AG09309 (cell line): ENCODE measurements at regions not wholly inside any gene's neighbourhood (a gene's known extent, or its start where the extent isn't known, plus 50 kb on each side); places are given as distances from the start of the nearest gene placed in this dataset.

Source experiments
- DNase-seq: peaks from one replicate; pipeline ENCODE4 v3.0.0-alpha.2; 2010; ENCODE audit warnings: low read depth
- H3K4me3 ChIP-seq: 2 replicates; pipeline ENCODE4 v1.5.1; 2011; ENCODE audit warnings: mild to moderate bottlenecking, low read depth, low read length, moderate library complexity; ENCODE audit not compliant: control insufficient read depth
- CTCF ChIP-seq: IDR thresholded peaks from 2 replicates; pipeline ENCODE4 v1.5.1; 2011; ENCODE audit warnings: mild to moderate bottlenecking, low read depth, low read length, inconsistent platforms; ENCODE audit not compliant: insufficient read depth, control insufficient read depth; ENCODE audit errors: missing control alignments

GRCh38 chr5:167309941-167310517 is 981.4 kb upstream of the WWC1 start:
- no peak for DNase-seq
- no peak overlapping the region for H3K4me3 ChIP-seq
- no peak for TF ChIP-seq CTCF

- no peak for DNase-seq
- H3K4me3 ChIP-seq = no peak overlapping the region
- TF ChIP-seq CTCF = no peak
Measured at GRCh38 chr5:167311340-167311739, 980.1 kb upstream of the WWC1 start.

- no peak for TF ChIP-seq CTCF
- DNase-seq = no peak
Measured at GRCh38 chr5:167312225-167312624, 979.2 kb upstream of the WWC1 start.

GRCh38 chr5:167315762-167316161 is 975.7 kb upstream of the WWC1 start:
- TF ChIP-seq CTCF = no peak
- DNase-seq = no peak
- H3K4me3 ChIP-seq = no peak overlapping the region

More at GRCh38 chr5:167312225-167312624, 979.2 kb upstream of the WWC1 start:
- H3K4me3 ChIP-seq = no peak overlapping the region

GRCh38 chr5:167317884-167318283 is 973.6 kb upstream of the WWC1 start:
- TF ChIP-seq CTCF = peak; percentile 38
- no peak for DNase-seq
- H3K4me3 ChIP-seq = no peak overlapping the region

- no peak for DNase-seq
- H3K4me3 ChIP-seq = no peak overlapping the region
- TF ChIP-seq CTCF = no peak
Measured at GRCh38 chr5:167319243-167319642, 972.2 kb upstream of the WWC1 start.

- no peak overlapping the region for H3K4me3 ChIP-seq
- TF ChIP-seq CTCF = no peak
- no peak for DNase-seq
Measured at GRCh38 chr5:167320019-167320418, 971.4 kb upstream of the WWC1 start.
